ENCODE measurements at regions not wholly inside any gene's neighbourhood (a gene's known extent, or its start where the extent isn't known, plus 50 kb on each side); places are given as distances from the start of the nearest gene placed in this dataset.

DNA sequence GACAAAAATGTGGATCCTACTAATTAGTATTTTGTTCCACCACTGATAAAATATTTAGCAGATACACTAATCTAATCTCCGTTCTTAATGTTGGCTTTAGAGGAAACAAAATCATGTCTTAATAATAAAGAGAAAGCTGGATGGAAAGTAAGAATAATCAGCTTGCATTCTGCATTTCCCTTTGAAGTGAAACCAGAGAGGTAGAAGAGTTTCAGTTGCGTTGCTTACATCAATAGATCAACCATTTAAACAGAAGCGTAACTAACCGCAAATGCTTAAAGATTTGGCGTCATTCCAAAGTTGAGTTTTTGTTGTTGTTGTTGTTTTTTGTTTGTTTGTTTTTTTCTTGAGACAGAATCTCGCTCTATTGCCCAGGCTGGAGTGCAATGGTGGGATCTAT is 168.9 kb downstream of the TRIML1 start:
- no peak overlapping the region for H3K27ac ChIP-seq (ENCODE audit: low read depth, low read length)
- H2AFZ ChIP-seq (ENCODE audit: low read depth, low read length, poor library complexity, severe bottlenecking): no peak overlapping the region
- intact Hi-C loops (cut with micrococcal nuclease): no loop called here
- H3K9ac ChIP-seq (ENCODE audit: low read length): no peak overlapping the region
- no peaks in the 10 kb centered on the region for H3K4me1 ChIP-seq (ENCODE audit: control insufficient read depth in 1 of 2, insufficient read depth in 2 of 2, low read length in 2 of 2)
- H3K36me3 ChIP-seq (ENCODE audit: control insufficient read depth in 1 of 2, insufficient read depth in 2 of 2, low read length in 2 of 2): no peaks in the 10 kb centered on the region
- ChIA-PET POLR2A (no interaction called here), RAD21 (ENCODE audit: low non-redundant PET in 1 of 2, low total read pairs in 2 of 2, uncharacterized antibody in 2 of 2, unreplicated experiment in 2 of 2) (no interaction called here), CTCF (no interaction called here)
- no peak for ATAC-seq
- H3K79me2 ChIP-seq (ENCODE audit: insufficient read depth, low read length): no peaks in the 10 kb centered on the region
- no peak for DNase-seq (ENCODE audit: low read depth, low spot score)
- H3K9me2 ChIP-seq (ENCODE audit: insufficient read depth): no peaks in the 10 kb centered on the region; the same call in 1 of the 2 replicates
- H3K9me3 ChIP-seq (ENCODE audit: control insufficient read depth in 1 of 2, insufficient read depth in 1 of 2, low read depth in 1 of 2, low read length in 2 of 2): no peaks in the 10 kb centered on the region
- TF ChIP-seq, protein P1, sequence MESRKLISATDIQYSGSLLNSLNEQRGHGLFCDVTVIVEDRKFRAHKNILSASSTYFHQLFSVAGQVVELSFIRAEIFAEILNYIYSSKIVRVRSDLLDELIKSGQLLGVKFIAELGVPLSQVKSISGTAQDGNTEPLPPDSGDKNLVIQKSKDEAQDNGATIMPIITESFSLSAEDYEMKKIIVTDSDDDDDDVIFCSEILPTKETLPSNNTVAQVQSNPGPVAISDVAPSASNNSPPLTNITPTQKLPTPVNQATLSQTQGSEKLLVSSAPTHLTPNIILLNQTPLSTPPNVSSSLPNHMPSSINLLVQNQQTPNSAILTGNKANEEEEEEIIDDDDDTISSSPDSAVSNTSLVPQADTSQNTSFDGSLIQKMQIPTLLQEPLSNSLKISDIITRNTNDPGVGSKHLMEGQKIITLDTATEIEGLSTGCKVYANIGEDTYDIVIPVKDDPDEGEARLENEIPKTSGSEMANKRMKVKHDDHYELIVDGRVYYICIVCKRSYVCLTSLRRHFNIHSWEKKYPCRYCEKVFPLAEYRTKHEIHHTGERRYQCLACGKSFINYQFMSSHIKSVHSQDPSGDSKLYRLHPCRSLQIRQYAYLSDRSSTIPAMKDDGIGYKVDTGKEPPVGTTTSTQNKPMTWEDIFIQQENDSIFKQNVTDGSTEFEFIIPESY (IDR thresholded peaks at IDR 0.05; ENCODE audit: extremely low read depth, insufficient replicate concordance, low read length): no peak
- TF ChIP-seq POLR2AphosphoS5 (IDR thresholded peaks at IDR 0.05; ENCODE audit: low read depth, low read length) (no peak), YY1 (IDR thresholded peaks at IDR 0.05; ENCODE audit: extremely low read depth, insufficient replicate concordance, low read depth, low read length) (no peak), TCF7L2 (IDR thresholded peaks at IDR 0.05; ENCODE audit: borderline replicate concordance, extremely low read depth, insufficient read depth, insufficient read length) (no peak), POLR2A (IDR thresholded peaks at IDR 0.05; ENCODE audit: borderline replicate concordance, extremely low read depth, insufficient read depth, insufficient read length) (no peak), CBX3 (IDR thresholded peaks at IDR 0.05; ENCODE audit: low read depth) (no peak), JUND (IDR thresholded peaks at IDR 0.05) (no peak), SIN3A (IDR thresholded peaks at IDR 0.05; ENCODE audit: low read depth) (no peak), ELF1 (IDR thresholded peaks at IDR 0.05; ENCODE audit: borderline replicate concordance, low read depth) (no peak), ZNF274 (IDR thresholded peaks at IDR 0.05; ENCODE audit: low read depth, low read length) (no peak), SRF (IDR thresholded peaks at IDR 0.05; ENCODE audit: low read depth) (no peak), ZFX (IDR thresholded peaks at IDR 0.05) (no peak), CEBPB (IDR thresholded peaks at IDR 0.05; ENCODE audit: low read depth) (no peak), FOSL1 (IDR thresholded peaks at IDR 0.05; ENCODE audit: low read depth) (no peak), EGR1 (IDR thresholded peaks at IDR 0.05; ENCODE audit: low read depth) (no peak), SP1 (IDR thresholded peaks at IDR 0.05; ENCODE audit: low read depth) (no peak)
- TF ChIP-seq, protein P2, sequence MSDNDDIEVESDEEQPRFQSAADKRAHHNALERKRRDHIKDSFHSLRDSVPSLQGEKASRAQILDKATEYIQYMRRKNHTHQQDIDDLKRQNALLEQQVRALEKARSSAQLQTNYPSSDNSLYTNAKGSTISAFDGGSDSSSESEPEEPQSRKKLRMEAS (IDR thresholded peaks at IDR 0.05): no peak
- TF ChIP-seq, protein P3, sequence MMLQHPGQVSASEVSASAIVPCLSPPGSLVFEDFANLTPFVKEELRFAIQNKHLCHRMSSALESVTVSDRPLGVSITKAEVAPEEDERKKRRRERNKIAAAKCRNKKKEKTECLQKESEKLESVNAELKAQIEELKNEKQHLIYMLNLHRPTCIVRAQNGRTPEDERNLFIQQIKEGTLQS (IDR thresholded peaks at IDR 0.05): no peak
- TF ChIP-seq, protein P4, sequence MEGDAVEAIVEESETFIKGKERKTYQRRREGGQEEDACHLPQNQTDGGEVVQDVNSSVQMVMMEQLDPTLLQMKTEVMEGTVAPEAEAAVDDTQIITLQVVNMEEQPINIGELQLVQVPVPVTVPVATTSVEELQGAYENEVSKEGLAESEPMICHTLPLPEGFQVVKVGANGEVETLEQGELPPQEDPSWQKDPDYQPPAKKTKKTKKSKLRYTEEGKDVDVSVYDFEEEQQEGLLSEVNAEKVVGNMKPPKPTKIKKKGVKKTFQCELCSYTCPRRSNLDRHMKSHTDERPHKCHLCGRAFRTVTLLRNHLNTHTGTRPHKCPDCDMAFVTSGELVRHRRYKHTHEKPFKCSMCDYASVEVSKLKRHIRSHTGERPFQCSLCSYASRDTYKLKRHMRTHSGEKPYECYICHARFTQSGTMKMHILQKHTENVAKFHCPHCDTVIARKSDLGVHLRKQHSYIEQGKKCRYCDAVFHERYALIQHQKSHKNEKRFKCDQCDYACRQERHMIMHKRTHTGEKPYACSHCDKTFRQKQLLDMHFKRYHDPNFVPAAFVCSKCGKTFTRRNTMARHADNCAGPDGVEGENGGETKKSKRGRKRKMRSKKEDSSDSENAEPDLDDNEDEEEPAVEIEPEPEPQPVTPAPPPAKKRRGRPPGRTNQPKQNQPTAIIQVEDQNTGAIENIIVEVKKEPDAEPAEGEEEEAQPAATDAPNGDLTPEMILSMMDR (IDR thresholded peaks at IDR 0.05 in 2 of 3, conservative IDR thresholded peaks at IDR 0.05 in 1 of 3; ENCODE audit: borderline replicate concordance in 1 of 3, insufficient read depth in 1 of 3, low read depth in 2 of 3, low read length in 2 of 3): no peak
- H4K20me1 ChIP-seq (ENCODE audit: insufficient read depth): no peaks in the 10 kb centered on the region
- H3K4me3 ChIP-seq (replicated peaks in 1 of 2; ENCODE audit: low read depth in 1 of 2, low read length in 2 of 2): no peak overlapping the region
- H3K4me2 ChIP-seq (ENCODE audit: low read length): no peak overlapping the region
- BruUV-seq (replicated peaks): no TSS peak
- H3K27me3 ChIP-seq (ENCODE audit: insufficient read depth, low read length): no peaks in the 10 kb centered on the region
